ENCODE measurements at regions not wholly inside any gene's neighbourhood (a gene's known extent, or its start where the extent isn't known, plus 50 kb on each side); places are given as distances from the start of the nearest gene placed in this dataset.

DNA sequence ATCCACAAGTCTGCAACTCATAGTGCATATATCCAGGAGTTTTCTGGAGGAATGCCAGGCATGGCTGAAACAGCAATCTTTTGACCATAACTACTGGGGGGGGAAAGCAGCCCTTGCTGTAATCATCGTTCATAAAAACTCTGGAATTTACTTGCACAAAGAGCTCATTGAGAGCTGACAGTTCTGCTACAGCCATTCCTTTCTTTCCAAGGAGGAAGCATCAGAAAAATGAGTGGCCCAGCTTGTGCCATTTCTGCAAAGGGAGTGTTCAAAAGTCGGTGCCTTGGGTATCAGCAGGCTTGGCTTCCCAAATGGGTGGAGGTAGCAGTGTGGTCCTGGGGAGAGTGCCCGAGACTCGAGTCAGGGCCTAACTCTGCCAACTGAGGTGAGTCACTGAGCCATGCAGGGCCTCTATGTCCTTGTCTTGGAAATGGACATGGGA is 101.5 kb downstream of the GCNT1 start:
- TF ChIP-seq, protein P1, sequence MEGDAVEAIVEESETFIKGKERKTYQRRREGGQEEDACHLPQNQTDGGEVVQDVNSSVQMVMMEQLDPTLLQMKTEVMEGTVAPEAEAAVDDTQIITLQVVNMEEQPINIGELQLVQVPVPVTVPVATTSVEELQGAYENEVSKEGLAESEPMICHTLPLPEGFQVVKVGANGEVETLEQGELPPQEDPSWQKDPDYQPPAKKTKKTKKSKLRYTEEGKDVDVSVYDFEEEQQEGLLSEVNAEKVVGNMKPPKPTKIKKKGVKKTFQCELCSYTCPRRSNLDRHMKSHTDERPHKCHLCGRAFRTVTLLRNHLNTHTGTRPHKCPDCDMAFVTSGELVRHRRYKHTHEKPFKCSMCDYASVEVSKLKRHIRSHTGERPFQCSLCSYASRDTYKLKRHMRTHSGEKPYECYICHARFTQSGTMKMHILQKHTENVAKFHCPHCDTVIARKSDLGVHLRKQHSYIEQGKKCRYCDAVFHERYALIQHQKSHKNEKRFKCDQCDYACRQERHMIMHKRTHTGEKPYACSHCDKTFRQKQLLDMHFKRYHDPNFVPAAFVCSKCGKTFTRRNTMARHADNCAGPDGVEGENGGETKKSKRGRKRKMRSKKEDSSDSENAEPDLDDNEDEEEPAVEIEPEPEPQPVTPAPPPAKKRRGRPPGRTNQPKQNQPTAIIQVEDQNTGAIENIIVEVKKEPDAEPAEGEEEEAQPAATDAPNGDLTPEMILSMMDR (IDR thresholded peaks at IDR 0.05; ENCODE audit: insufficient read depth in 1 of 2, low read depth in 1 of 2, low read length in 1 of 2, severe bottlenecking in 1 of 2, unreplicated experiment in 1 of 2): no peak
- H3K4me3 ChIP-seq (ENCODE audit: low read depth, low read length): no peak overlapping the region
- ChIA-PET POLR2A (no interaction called here), CTCF (no interaction called here)
- H3K9me3 ChIP-seq: no peaks in the 10 kb centered on the region
- no peak for DNase-seq
- no peaks in the 10 kb centered on the region for H3K36me3 Mint-ChIP-seq (ENCODE audit: insufficient read depth, unreplicated experiment)
- peaks cover 10% of the 10 kb centered on the region for H3K9me3 Mint-ChIP-seq (ENCODE audit: unreplicated experiment)
- no TSS peak for BruUV-seq (replicated peaks)
- H3K4me3 Mint-ChIP-seq (ENCODE audit: unreplicated experiment): no peak overlapping the region
- H3K27me3 Mint-ChIP-seq (ENCODE audit: insufficient read depth, unreplicated experiment): no peaks in the 10 kb centered on the region
- peaks cover 7% of the 10 kb centered on the region for H3K4me1 Mint-ChIP-seq (ENCODE audit: low read depth, unreplicated experiment)
- H3K27ac Mint-ChIP-seq (ENCODE audit: unreplicated experiment): no peak overlapping the region
- H3K36me3 ChIP-seq (ENCODE audit: control insufficient read depth, insufficient read depth, low read length): no peaks in the 10 kb centered on the region
- no peaks in the 10 kb centered on the region for H3K4me1 ChIP-seq
- H3K27me3 ChIP-seq (replicated peaks; ENCODE audit: control insufficient read depth, insufficient read depth, low read length): no peaks in the 10 kb centered on the region
- intact Hi-C loops (cut with micrococcal nuclease; ENCODE audit: unreplicated experiment): no loop called here

DNA sequence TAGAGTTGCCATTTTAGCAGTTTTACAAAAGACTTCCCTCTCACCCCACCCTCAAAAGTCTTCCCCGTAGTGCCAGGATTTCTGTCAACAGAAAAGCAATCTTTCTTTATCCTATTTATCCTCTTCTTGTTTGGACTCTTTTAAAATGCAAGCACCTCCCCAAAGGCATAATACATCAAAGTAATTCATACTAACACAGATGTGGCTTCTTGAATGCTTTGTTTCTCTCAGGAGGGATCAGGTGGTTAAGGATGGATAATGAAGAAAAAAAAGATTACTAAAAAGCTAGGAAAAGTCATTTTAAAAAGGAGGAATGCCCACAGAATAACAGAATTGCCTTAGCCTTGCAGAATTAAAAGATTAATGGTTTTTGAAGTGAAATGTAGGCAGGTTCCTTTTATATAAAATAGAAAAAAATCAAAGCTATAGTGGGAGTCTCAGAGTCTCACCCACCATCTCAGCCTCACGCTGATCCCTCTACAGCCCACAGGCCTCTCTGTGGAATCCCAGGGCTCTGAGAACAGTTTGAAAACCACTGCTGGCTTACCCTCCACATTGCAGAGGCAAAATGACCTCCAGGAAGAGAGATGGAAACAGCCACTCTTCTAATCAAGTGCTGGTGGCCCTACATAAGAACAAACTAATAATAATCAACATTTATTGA is 102.2 kb downstream of the GCNT1 start:
- intact Hi-C loops (cut with micrococcal nuclease; ENCODE audit: unreplicated experiment): no loop called here
- Mint-ChIP-seq H3K4me1 (ENCODE audit: low read depth, unreplicated experiment) (peaks cover 7% of the 10 kb centered on the region), H3K27me3 (ENCODE audit: insufficient read depth, unreplicated experiment) (no peaks in the 10 kb centered on the region), H3K9me3 (ENCODE audit: unreplicated experiment) (peaks cover 10% of the 10 kb centered on the region), H3K4me3 (ENCODE audit: unreplicated experiment) (no peak overlapping the region), H3K27ac (ENCODE audit: unreplicated experiment) (no peak overlapping the region), H3K36me3 (ENCODE audit: insufficient read depth, unreplicated experiment) (no peaks in the 10 kb centered on the region)
- H3K4me1 ChIP-seq: no peaks in the 10 kb centered on the region
- TF ChIP-seq, protein P1 (IDR thresholded peaks at IDR 0.05; ENCODE audit: insufficient read depth in 1 of 2, low read depth in 1 of 2, low read length in 1 of 2, severe bottlenecking in 1 of 2, unreplicated experiment in 1 of 2): no peak
- ChIA-PET POLR2A (interaction anchor here (0.6 kb wide), 1 partner anchor 9 kb away, joined by 3 read pairs; no protein-coding TSS in a partner anchor), CTCF (no interaction called here)
- H3K36me3 ChIP-seq (ENCODE audit: control insufficient read depth, insufficient read depth, low read length): no peaks in the 10 kb centered on the region
- no peaks in the 10 kb centered on the region for H3K27me3 ChIP-seq (replicated peaks; ENCODE audit: control insufficient read depth, insufficient read depth, low read length)
- no peaks in the 10 kb centered on the region for H3K9me3 ChIP-seq
- DNase-seq: no peak
- no peak overlapping the region for H3K4me3 ChIP-seq (ENCODE audit: low read depth, low read length)
- BruUV-seq (replicated peaks): no TSS peak
